Activated CD4-positive, alpha-beta T cell treated with anti-CD3 and anti-CD28 coated beads for 36 hours (primary cell): ENCODE measurements at regions not wholly inside any gene's neighbourhood (a gene's known extent, or its start where the extent isn't known, plus 50 kb on each side); places are given as distances from the start of the nearest gene placed in this dataset.

Experiments
- ATAC-seq: fragments of 200-7000 bp; cut with Tn5 transposase; one replicate; pipeline ENCODE4 v1.10.0; 2021; ENCODE audit warnings: mild to moderate bottlenecking, moderate library complexity
- CTCF ChIA-PET: fragments of 350-600 bp; sonication (Branson Sonifier 250); formaldehyde crosslinking; loops from one replicate; lab custom pipeline; 2021; ENCODE audit warnings: antibody characterized with exemption; lab: Charles Lee
- POLR2A ChIA-PET: fragments of 350-600 bp; sonication (Branson Sonifier 250); formaldehyde crosslinking; loops from one replicate; lab custom pipeline; 2021; ENCODE audit warnings: antibody characterized with exemption, inconsistent platforms; lab: Charles Lee
- DNase-seq: peaks from one replicate; pipeline ENCODE4 v3.0.0-alpha.2; 2020
- H3K27ac Mint-ChIP-seq: one replicate; pipeline ENCODE4 v1.8.0; 2021; ENCODE audit warnings: mixed read lengths
- H3K27me3 Mint-ChIP-seq: one replicate; pipeline ENCODE4 v1.8.0; 2021; ENCODE audit warnings: mixed read lengths
- H3K36me3 Mint-ChIP-seq: one replicate; pipeline ENCODE4 v1.8.0; 2021; ENCODE audit warnings: low read depth, mixed read lengths
- H3K4me1 Mint-ChIP-seq: one replicate; pipeline ENCODE4 v1.8.0; 2021; ENCODE audit warnings: mixed read lengths
- H3K4me3 Mint-ChIP-seq: one replicate; pipeline ENCODE4 v1.8.0; 2021; ENCODE audit warnings: mild to moderate bottlenecking, moderate library complexity, mixed read lengths
- H3K9me3 Mint-ChIP-seq: one replicate; pipeline ENCODE4 v1.8.0; 2021; ENCODE audit warnings: low read depth, mixed read lengths
- intact Hi-C, 2 experiments: fragments of 100-400 bp; cut with DNase I in 1 of 2; cut with micrococcal nuclease in 1 of 2; formaldehyde crosslinking; loops; one replicate each; pipeline versions ENCODE4 v1.14.2 to v1.15.1; 2022 to 2024; cut with DNase I, micrococcal nuclease

GRCh38 chr1:106276871-106277270, 779.6 kb upstream of the PRMT6 start:
- H3K4me3 Mint-ChIP-seq, result no peak overlapping the region
- peaks cover 11% of the 10 kb centered on the region for H3K9me3 Mint-ChIP-seq
- ChIA-PET CTCF (no interaction called here), POLR2A (no interaction called here)
- no peak overlapping the region for H3K27ac Mint-ChIP-seq
- no peaks in the 10 kb centered on the region for H3K27me3 Mint-ChIP-seq
- no peaks in the 10 kb centered on the region for H3K36me3 Mint-ChIP-seq
- DNase-seq, result no peak
- ATAC-seq, result no peak
- intact Hi-C loops, result no loop called here
- no peaks in the 10 kb centered on the region for H3K4me1 Mint-ChIP-seq

DNA sequence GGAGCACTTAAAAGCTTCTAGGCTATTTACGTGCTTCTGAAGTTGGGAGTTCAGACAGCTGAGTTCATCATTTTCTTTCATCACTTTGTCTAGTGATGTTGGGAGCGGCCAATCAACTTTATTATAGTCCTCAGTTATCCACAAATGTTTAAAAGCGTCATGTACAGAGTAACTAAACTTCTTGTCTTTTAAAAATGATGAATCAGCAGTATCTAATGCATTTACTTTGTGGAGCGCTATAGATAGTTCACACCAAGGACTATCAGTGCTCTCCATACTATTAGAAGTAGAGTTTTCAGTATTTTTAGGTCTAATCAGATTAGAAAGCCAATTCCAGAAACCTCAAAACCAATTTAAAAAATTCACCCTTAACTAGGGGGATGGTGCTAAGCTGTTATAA, 778.7 kb upstream of the PRMT6 start:
- Mint-ChIP-seq H3K4me1 (no peaks in the 10 kb centered on the region), H3K36me3 (no peaks in the 10 kb centered on the region), H3K27me3 (no peaks in the 10 kb centered on the region), H3K27ac (no peak overlapping the region), H3K9me3 (peaks cover 11% of the 10 kb centered on the region), H3K4me3 (no peak overlapping the region)
- DNase-seq, result no peak
- POLR2A ChIA-PET, result no interaction called here
- CTCF ChIA-PET, result no interaction called here
- intact Hi-C loops, result no loop called here
- no peak for ATAC-seq

- ATAC-seq (no peak), DNase-seq (no peak)
- Mint-ChIP-seq H3K27ac (no peak overlapping the region), H3K9me3 (peaks cover 10% of the 10 kb centered on the region), H3K36me3 (no peaks in the 10 kb centered on the region), H3K4me1 (no peaks in the 10 kb centered on the region), H3K4me3 (no peak overlapping the region), H3K27me3 (no peaks in the 10 kb centered on the region)
- ChIA-PET CTCF (no interaction called here), POLR2A (no interaction called here)
- intact Hi-C loops, result no loop called here
Measured at GRCh38 chr1:106278716-106279115, 777.8 kb upstream of the PRMT6 start.

DNA sequence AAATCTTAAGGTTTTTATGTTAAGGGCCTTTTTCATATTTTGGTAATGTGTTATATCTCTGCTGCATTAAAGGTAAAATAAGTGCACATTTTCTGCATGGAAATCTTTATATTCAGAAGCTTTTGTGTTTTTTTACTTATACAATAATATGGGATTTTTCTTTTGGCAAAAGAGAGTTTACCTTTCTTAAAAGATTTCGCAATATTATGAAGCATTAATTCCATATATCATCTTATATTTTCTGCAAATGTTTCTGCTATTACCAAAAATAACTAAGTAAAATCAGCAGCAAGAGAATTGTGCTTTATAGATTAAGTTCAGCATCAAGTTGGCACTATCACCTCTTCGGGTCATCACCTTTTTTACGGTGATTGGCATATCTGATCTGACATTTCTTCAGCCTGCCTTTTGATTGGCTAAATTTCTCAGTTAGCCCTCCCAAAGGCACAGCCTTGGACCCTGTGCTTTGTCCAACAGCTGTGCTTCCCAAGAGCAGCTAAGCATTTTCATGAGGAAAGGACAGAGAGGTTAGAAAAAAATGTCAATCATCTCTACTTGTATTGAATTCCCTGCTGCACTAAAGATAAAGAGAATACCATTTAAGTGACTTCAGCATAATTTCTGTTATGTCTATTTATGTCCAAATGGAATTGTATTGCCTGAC, 767.1 kb upstream of the PRMT6 start:
- Mint-ChIP-seq H3K36me3 (no peaks in the 10 kb centered on the region), H3K4me1 (no peaks in the 10 kb centered on the region), H3K9me3 (peaks cover 11% of the 10 kb centered on the region), H3K27me3 (no peaks in the 10 kb centered on the region), H3K27ac (no peak overlapping the region), H3K4me3 (no peak overlapping the region)
- DNase-seq (no peak), ATAC-seq (no peak)
- CTCF ChIA-PET, result no interaction called here
- intact Hi-C loops, result no loop called here
- POLR2A ChIA-PET, result no interaction called here

GRCh38 chr1:106290805-106291501, 765.5 kb upstream of the PRMT6 start:
- CTCF ChIA-PET, result no interaction called here
- DNase-seq (no peak), ATAC-seq (no peak)
- no peaks in the 10 kb centered on the region for H3K36me3 Mint-ChIP-seq
- no peaks in the 10 kb centered on the region for H3K27me3 Mint-ChIP-seq
- no peak overlapping the region for H3K27ac Mint-ChIP-seq
- peaks cover 8% of the 10 kb centered on the region for H3K9me3 Mint-ChIP-seq
- intact Hi-C loops, result no loop called here
- POLR2A ChIA-PET, result no interaction called here
- H3K4me1 Mint-ChIP-seq, result no peaks in the 10 kb centered on the region
- H3K4me3 Mint-ChIP-seq, result no peak overlapping the region

- no peaks in the 10 kb centered on the region for H3K36me3 Mint-ChIP-seq
- no peaks in the 10 kb centered on the region for H3K27me3 Mint-ChIP-seq
- ATAC-seq (no peak), DNase-seq (no peak)
- ChIA-PET POLR2A (no interaction called here), CTCF (no interaction called here)
- H3K4me1 Mint-ChIP-seq, result no peaks in the 10 kb centered on the region
- no peak overlapping the region for H3K27ac Mint-ChIP-seq
- intact Hi-C loops, result no loop called here
- peaks cover 4% of the 10 kb centered on the region for H3K9me3 Mint-ChIP-seq
- no peak overlapping the region for H3K4me3 Mint-ChIP-seq
Measured at GRCh38 chr1:106292130-106292529, 764.3 kb upstream of the PRMT6 start.

DNA sequence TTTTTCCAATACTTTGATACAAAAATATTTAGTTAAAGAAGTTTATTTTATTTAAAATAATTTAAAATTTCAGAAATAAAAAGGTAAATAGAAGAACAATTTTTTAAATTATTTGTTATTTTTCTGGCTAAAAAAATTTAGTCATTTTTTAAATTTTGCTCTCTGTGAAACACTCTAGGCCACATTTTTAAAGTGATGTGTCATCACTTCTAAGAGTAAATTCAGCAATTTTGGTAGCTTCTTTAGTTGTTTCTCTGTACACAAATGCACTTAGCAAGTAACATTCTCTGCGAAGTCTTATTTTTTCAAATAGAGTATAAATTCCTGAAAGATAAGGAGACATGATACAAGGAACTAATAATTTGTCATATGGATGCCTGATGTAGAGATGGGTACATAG, 760.0 kb upstream of the PRMT6 start:
- Mint-ChIP-seq H3K4me3 (no peak overlapping the region), H3K9me3 (no peaks in the 10 kb centered on the region), H3K27ac (no peak overlapping the region), H3K36me3 (no peaks in the 10 kb centered on the region), H3K4me1 (no peaks in the 10 kb centered on the region), H3K27me3 (no peaks in the 10 kb centered on the region)
- CTCF ChIA-PET, result no interaction called here
- intact Hi-C loops, result no loop called here
- DNase-seq, result no peak
- no peak for ATAC-seq
- POLR2A ChIA-PET, result no interaction called here

DNA sequence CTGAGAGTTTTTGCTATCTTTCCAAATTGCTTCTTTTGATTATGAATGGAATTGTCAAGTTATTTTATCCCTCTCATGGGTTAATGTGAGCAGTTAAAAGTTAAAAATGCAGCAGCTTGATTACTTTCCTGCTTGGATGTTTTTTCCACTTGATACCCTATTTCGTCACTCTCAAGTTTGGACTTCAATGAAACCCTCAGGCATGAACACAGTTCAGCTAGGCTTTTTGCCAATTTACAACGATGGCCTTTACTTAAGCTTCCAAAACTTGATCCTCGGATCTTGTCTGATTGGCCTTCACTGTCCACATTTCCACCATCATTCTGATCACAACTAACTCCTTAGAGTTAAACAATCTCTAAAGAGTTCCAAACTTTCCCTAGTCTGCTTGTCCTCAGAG, 752.4 kb upstream of the PRMT6 start:
- Mint-ChIP-seq H3K4me1 (no peaks in the 10 kb centered on the region), H3K27me3 (no peaks in the 10 kb centered on the region), H3K4me3 (no peak overlapping the region), H3K36me3 (no peaks in the 10 kb centered on the region), H3K27ac (no peak overlapping the region), H3K9me3 (peaks cover 15% of the 10 kb centered on the region)
- CTCF ChIA-PET, result no interaction called here
- POLR2A ChIA-PET, result no interaction called here
- ATAC-seq (no peak), DNase-seq (no peak)
- intact Hi-C loops, result no loop called here

DNA sequence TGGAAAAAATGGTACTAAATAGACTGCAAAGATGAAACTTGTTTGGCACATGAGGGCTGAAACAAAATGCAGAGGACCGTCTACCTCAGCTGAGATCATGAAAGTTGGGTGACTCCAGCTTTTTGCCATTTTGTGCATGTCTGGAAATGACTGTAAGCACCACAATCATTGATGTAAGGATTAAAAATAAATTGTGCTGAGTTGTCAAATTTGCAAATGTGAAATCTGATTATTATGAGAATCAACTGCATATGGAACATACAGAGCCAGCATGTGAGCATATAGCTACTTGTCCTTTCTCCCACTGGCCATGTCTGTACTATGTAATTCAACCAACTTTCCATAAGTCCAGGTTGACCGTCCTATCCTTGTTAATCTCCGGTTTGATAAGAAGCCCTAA, 736.9 kb upstream of the PRMT6 start:
- peaks cover 12% of the 10 kb centered on the region for H3K9me3 Mint-ChIP-seq
- POLR2A ChIA-PET, result no interaction called here
- ATAC-seq (no peak), DNase-seq (no peak)
- no peaks in the 10 kb centered on the region for H3K4me1 Mint-ChIP-seq
- intact Hi-C loops, result no loop called here
- H3K36me3 Mint-ChIP-seq, result no peaks in the 10 kb centered on the region
- no peak overlapping the region for H3K27ac Mint-ChIP-seq
- CTCF ChIA-PET, result no interaction called here
- H3K27me3 Mint-ChIP-seq, result no peaks in the 10 kb centered on the region
- no peak overlapping the region for H3K4me3 Mint-ChIP-seq

- H3K4me3 Mint-ChIP-seq, result no peak overlapping the region
- ChIA-PET CTCF (no interaction called here), POLR2A (no interaction called here)
- H3K9me3 Mint-ChIP-seq, result peaks cover 4% of the 10 kb centered on the region
- intact Hi-C loops, result no loop called here
- ATAC-seq (no peak), DNase-seq (no peak)
- H3K27me3 Mint-ChIP-seq, result no peaks in the 10 kb centered on the region
- H3K36me3 Mint-ChIP-seq, result no peaks in the 10 kb centered on the region
- no peaks in the 10 kb centered on the region for H3K4me1 Mint-ChIP-seq
- H3K27ac Mint-ChIP-seq, result no peak overlapping the region
Measured at GRCh38 chr1:106325600-106325999, 730.9 kb upstream of the PRMT6 start.

DNA sequence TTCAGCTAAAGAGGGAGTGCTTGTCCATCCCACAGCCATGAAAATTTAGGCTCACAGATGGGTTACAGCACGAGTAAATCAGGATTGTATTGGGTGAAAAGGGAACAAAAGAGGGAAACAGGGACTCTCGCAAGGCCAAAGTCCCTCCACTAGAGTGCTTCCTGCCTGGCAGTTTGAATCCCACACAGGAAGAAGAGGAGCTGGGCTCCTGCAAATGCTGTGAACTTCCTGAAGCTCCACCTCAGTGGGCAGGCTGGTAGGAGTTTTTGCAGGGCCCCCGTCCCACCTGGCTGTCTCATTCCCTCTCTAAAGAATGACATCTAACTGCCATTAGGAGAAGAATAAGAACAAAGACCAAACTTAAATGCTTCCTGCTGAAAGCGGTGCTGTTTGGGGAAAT, 712.0 kb upstream of the PRMT6 start:
- H3K27ac Mint-ChIP-seq, result no peak overlapping the region
- no peak for ATAC-seq
- no peak for DNase-seq
- intact Hi-C loops, result no loop called here
- no peaks in the 10 kb centered on the region for H3K27me3 Mint-ChIP-seq
- H3K4me1 Mint-ChIP-seq, result no peaks in the 10 kb centered on the region
- H3K36me3 Mint-ChIP-seq, result no peaks in the 10 kb centered on the region
- CTCF ChIA-PET, result interaction anchor here (0.7 kb wide), 1 partner anchor 436 kb away, joined by 3 read pairs; no protein-coding TSS in a partner anchor
- peaks cover 14% of the 10 kb centered on the region for H3K9me3 Mint-ChIP-seq
- POLR2A ChIA-PET, result no interaction called here
- H3K4me3 Mint-ChIP-seq, result no peak overlapping the region

- intact Hi-C loops, result no loop called here
- Mint-ChIP-seq H3K4me3 (no peak overlapping the region), H3K27ac (no peak overlapping the region), H3K27me3 (no peaks in the 10 kb centered on the region), H3K36me3 (no peaks in the 10 kb centered on the region), H3K9me3 (peaks cover 42% of the 10 kb centered on the region), H3K4me1 (no peaks in the 10 kb centered on the region)
- ChIA-PET POLR2A (no interaction called here), CTCF (no interaction called here)
- ATAC-seq, result no peak
- no peak for DNase-seq
Measured at GRCh38 chr1:106360252-106360651, 696.2 kb upstream of the PRMT6 start.
